ENCODE measurements at regions not wholly inside any gene's neighbourhood (a gene's known extent, or its start where the extent isn't known, plus 50 kb on each side); places are given as distances from the start of the nearest gene placed in this dataset.

DNA sequence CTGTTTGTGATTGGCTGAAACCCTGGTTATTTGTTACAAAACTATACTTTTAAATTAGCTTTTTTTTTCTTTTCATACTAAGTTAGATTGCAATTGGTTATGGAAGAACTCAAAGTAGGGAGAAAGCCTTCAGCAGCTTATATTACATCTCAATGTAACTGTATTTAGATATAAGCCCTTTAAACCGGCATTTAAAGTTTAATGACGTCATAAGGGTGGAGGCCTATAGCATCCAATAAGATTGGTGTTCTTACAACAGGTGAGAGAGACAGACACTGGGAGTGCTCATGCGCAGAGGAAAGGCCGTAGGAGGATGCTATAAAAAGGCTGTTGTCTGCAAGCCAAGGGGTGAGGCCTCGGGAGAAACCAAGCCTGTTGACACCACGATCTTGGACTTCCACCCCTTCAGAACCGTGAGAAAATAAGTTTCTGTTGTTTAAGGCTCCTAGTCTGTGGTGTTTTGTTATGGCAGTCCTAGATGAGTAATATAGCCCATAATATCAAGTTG is 1198.8 kb upstream of the SPRY2 start:
- TF ChIP-seq CTCF (IDR thresholded peaks at IDR 0.05) (no peak), POLR2A (IDR thresholded peaks at IDR 0.05) (no peak)
